ENCODE measurements at regions not wholly inside any gene's neighbourhood (a gene's known extent, or its start where the extent isn't known, plus 50 kb on each side); places are given as distances from the start of the nearest gene placed in this dataset.

DNA sequence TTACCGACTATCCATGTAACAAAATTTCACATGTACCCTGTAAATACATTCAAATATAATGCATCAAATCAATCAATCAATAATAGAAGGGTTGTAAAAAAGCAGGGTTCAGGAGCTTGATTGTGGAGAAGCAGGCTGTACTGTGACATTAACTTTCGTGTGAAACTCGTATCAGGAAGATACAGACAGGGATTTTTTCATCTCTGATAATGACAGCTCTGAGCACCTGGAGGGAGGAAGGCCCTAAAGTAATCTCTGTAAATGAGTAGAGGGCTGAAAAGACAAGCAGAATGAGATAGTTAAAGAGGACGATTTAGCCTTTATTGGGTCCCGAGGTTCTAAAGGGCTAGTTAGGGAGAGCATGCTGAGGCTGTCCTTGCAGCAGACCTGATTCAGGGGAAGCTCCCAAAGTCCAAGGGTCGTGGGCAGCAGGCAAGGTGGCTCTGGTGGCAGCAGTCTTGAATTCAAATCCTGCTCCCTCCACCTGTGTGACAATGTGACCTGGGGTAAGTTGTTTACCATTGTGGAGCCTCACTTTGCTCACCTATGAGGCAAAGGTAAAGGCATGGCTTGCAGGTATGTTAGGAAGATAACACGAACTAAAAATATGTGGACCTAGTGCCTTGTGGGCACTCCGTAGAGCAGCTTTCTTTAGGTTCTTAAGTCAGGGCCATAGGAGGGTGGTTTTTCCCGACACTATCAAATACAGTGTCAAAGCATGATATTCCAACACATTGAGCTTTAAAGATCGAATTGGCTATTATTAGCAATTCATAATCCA lies 219.4 kb upstream of the MYLIP start:
- TF ChIP-seq, protein P1, sequence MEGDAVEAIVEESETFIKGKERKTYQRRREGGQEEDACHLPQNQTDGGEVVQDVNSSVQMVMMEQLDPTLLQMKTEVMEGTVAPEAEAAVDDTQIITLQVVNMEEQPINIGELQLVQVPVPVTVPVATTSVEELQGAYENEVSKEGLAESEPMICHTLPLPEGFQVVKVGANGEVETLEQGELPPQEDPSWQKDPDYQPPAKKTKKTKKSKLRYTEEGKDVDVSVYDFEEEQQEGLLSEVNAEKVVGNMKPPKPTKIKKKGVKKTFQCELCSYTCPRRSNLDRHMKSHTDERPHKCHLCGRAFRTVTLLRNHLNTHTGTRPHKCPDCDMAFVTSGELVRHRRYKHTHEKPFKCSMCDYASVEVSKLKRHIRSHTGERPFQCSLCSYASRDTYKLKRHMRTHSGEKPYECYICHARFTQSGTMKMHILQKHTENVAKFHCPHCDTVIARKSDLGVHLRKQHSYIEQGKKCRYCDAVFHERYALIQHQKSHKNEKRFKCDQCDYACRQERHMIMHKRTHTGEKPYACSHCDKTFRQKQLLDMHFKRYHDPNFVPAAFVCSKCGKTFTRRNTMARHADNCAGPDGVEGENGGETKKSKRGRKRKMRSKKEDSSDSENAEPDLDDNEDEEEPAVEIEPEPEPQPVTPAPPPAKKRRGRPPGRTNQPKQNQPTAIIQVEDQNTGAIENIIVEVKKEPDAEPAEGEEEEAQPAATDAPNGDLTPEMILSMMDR (IDR thresholded peaks at IDR 0.05; ENCODE audit: low read depth, low read length, poor library complexity, severe bottlenecking): no peak
- no peak for TF ChIP-seq EZH2phosphoT487 (IDR thresholded peaks at IDR 0.05; ENCODE audit: borderline replicate concordance, low read length)

Measured in DOHH2 (cell line).